GM18507 (cell line): ENCODE measurements at regions not wholly inside any gene's neighbourhood (a gene's known extent, or its start where the extent isn't known, plus 50 kb on each side); places are given as distances from the start of the nearest gene placed in this dataset.

ENCODE experiments used
- DNase-seq: peaks from one replicate; pipeline ENCODE4 v3.0.0; 2011; ENCODE audit warnings: low read depth; ENCODE audit not compliant: insufficient read length; ENCODE audit errors: extremely low spot score
- FAIRE-seq: peaks from 2 replicates; lab custom pipeline; 2011; peaks lifted over from hg19 to GRCh38; lab: Jason Lieb, UNC

DNA sequence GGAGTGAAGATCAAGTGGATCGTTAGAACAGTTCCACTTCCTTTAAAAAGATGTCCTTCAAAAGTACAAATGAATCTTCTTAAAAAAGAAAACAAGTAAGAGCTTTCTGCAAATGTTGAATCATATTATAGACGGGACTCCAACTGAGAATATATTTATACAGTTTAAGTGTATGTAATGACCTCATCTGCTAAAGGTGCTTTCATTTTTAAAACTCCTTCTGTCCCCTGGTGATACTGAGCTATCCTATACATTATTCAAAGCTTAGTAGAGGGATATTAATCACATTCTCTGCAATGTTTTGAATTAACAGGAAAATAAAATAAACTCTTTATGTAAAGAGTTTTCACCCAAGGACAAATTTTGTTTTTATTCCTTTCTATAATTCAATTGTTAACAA lies 420.7 kb upstream of the SLC8A1 start:
- FAIRE-seq: no peak
- no peak for DNase-seq

DNA sequence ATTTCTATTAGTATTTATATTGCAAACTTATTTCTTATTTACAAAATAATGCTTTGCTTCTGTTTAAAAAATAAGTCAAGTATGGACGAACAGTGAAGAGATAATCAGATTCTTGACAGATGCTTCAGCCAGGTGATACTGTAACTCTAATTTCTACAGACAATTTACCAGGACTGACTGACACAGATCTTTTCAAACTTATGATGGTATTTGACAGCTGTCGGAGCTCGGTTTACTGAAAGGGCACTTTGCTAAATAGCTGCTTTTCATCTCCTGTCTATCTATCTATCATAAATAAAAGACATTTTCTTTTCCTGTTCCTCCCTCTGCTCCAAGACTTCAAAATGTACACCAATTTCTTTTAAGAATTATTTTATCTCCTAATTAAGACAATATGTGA lies 422.5 kb upstream of the SLC8A1 start:
- DNase-seq (no peak), FAIRE-seq (no peak)

GRCh38 chr2:40877734-40878288 lies 425.9 kb upstream of the SLC8A1 start:
- DNase-seq: no peak
- FAIRE-seq: no peak

DNA sequence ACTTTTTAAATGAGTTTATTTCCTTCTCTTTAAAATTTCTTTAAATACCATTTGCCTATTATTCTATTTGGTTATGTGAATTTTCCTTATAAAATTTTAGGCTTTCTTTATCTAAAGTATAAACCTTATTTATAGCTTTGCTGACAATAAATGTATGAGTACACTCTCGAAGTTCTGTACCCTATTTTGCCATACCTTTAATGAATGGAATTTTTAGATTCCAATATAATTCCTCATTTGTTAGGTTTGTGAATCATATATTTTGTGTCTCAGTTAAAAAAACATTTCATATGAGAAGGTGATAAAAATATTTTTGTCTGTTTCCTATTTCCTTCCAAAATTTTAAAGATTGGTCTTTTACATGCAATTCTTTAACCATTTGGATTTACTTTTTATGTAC lies 427.4 kb upstream of the SLC8A1 start:
- FAIRE-seq (no peak), DNase-seq (no peak)

GRCh38 chr2:40886100-40886499 lies 434.2 kb upstream of the SLC8A1 start:
- no peak for DNase-seq

DNA sequence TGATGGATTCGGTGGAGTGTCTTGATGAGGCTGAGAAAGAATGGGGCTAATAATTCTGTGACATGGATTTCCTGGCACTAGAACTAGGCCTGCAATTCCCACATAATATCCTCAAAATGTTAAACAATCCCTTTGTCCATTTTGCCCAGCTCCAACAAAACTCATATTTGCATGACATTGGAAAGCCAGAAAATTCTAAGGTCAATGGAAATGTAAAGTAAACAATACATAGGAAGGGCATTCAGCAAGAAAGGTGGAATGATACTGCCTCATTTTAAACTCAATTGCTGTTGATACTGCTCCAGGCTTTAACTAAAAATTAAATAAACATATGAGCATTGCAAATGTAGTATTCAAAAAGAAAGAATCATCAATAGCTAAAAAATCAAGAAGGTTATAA lies 434.8 kb upstream of the SLC8A1 start:
- FAIRE-seq: no peak
- no peak for DNase-seq

More at GRCh38 chr2:40886100-40886499, 434.2 kb upstream of the SLC8A1 start:
- FAIRE-seq: no peak

DNA sequence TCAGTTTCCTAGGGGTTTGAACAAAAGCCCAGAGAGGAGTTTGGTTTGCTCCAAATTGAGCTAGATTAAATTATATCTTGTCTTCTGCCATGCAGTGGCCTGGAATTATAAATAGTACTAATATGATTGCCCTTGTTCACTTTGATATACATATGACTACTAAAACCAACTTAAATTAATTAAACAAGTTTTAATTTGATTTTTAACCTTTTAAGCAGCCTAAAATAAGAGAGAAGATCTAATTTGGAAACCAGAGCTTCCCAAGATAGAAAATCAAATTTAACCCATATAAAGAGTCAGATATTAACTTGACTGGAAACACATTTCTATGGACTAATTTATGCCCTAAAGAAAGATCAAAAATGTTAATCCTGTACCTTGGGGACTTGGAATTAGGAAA lies 444.5 kb upstream of the SLC8A1 start:
- FAIRE-seq (no peak), DNase-seq (no peak)

DNA sequence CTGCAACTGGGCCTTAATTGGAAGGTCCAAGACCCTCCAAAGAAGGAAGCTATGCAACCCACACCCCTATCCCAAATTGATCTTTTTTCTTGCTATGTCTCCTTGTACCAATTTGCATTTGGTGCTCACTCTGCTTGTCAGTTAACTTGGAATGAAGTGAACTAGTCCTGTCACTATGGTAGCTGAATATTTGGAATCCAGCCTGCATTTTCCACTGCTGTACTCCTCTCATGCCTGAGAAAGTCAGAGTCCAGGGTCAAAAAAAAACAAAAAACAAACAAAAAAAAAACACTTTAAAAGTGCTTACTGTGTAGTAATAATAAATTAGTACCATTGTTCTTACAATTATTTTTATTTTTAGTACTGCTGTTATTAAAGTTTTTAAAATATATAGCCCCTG lies 462.8 kb upstream of the SLC8A1 start:
- FAIRE-seq: no peak
- DNase-seq: no peak

DNA sequence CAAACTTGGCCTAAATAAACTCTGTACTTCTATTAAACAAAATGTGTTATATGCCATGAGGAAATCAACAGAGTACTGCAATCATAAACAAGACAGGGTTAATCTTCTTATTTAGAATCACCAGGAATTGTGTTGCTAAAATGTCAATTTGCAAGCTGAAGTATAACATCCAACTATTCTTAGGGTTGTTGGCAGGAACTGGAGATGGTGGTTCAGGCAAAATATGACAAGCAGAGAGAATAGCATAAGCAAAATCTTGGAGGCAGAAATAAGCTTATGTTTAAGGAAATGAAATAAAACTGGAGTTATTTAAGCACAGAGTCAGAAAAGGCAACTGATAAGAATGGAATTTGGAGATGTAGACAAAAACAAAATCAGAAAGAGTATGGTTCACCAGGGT lies 463.8 kb upstream of the SLC8A1 start:
- no peak for DNase-seq
- FAIRE-seq: no peak

GRCh38 chr2:40935349-40935748 lies 483.5 kb upstream of the SLC8A1 start:
- no peak for FAIRE-seq
- DNase-seq: no peak

GRCh38 chr2:40937284-40937683 lies 485.4 kb upstream of the SLC8A1 start:
- no peak for FAIRE-seq
- no peak for DNase-seq

GRCh38 chr2:40953341-40953740 lies 501.5 kb upstream of the SLC8A1 start:
- FAIRE-seq (no peak), DNase-seq (no peak)

- DNase-seq: no peak
- FAIRE-seq: no peak
These were observed 503.2 kb upstream of the SLC8A1 start for GRCh38 chr2:40955042-40955441.

DNA sequence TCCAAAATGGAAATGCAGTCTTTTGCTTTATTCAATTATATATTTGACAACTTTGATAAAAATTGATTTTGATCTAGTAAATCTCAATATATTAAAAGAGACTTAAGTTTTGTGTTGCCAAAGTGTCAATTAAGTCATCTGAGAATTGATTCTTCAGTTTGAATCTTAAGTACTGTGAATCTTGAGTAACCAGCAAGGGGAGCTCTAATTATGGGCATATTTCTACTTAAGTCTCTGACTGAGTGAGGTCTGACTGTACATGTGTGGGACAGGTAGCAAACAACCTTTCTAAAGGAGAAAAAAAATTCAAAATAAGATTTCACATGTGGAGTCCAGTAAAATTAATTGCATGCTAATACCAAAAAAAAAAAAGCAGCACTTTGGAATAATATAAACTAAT lies 503.7 kb upstream of the SLC8A1 start:
- no peak for DNase-seq
- FAIRE-seq: no peak

DNA sequence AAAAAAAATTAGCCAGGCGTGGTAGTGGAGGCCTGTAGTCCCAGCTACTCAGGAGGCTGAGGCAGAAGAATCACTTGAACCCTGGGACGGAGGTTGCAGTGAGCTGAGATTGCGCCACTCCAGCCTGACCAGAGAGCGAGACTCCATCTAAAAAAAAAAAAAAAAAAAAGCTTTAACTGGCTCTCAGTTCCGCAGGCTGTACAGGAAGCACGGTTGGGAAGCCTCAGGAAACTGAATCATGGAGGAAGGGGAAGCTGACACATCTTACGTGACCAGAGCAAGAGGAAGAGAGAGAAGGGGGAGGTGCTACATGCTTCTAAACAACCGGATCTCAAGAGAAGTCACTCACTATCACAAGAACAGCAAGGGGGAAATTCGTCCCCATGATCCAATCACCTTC lies 505.6 kb upstream of the SLC8A1 start:
- no peak for FAIRE-seq
- no peak for DNase-seq

DNA sequence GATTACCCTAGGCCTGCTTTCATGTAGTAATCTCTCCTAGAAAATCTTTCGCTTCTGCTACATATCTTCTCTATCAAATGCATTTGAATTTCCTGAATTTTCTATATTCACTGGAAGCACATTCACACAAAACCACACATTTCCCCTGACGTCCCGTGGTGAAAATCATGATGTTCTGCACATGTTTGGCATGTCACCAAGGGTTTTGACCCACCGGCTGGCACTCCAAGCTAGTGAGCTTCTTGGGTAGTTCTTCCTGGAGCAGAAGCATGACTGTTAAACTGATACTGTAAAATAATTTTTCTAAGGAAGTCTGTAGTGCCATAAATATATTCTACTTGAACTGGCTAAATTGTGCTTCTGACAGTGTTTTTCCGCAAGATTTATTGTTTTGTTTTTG lies 510.1 kb upstream of the SLC8A1 start:
- no peak for FAIRE-seq
- no peak for DNase-seq

DNA sequence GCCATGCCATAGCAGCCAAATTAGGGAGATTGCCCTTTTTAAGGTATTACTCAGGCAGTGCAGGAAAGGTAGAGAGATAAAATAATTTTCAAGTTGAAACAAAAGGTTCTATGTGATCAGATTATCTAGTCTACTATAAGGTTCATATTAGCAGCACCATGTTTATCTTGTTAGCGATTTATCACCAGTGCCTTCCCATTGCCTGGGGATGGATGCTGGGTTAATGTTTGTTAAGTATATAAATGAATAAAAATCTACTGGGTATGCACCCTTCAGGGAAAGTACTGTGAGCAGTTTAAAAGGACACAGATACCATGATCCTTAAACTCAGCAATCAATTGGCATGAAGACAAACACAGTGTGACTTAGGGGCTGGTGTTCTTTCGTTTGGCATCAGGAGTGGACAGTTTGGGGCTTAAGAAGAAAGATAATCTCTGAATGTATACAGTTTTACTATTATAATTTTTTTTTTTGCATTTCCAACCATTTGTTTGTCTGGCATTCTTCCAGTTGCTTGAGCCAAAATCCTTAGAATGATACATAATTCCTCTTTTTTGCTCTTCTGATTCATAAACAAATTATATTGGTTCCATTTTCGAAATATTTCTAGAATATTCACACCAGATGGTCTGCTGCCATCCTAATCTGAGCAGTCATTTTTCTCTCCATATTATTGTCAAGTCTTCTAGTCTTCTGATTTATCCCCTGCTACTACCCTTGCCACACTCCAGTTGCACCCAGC lies 512.8 kb upstream of the SLC8A1 start:
- FAIRE-seq (no peak), DNase-seq (no peak)

DNA sequence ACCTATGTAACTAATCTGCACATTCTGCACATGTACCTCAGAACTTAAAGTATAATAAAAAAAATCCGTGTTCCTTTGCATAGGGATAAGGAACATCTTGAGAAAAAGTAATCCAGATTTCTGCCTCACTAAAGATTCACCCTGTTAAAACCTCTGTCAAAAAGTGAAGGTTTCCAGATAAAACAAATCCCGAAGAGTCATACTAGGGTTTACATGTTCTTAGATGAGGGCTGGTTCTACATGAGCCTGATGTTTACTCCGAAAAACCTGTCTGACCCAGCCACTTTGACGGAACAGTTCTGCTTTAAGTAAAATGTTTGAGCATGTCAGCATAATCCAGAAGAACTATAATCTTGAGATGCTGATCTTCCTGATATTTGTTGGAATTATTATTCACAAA lies 515.6 kb upstream of the SLC8A1 start:
- DNase-seq (no peak), FAIRE-seq (no peak)

GRCh38 chr2:40975151-40975550 lies 523.3 kb upstream of the SLC8A1 start:
- no peak for FAIRE-seq
- no peak for DNase-seq

DNA sequence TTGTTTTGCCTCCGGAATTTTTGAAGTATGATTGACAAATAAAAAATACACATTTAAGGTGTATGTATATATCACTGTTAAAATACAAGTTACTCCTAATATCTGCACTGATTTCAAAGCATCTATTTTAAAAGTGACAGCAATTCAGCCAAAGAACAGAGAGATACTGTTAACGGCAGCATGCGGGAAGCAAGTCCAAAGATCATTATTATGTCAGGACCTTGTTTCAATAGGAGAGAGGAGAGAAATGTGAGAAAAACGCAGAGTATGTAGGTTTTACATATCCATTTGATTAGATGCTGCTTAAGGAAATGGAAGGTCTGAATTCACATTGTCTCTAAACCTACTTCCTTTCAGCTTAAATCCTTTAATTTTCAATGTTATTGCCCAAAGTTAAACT lies 545.5 kb upstream of the SLC8A1 start:
- FAIRE-seq: no peak
- DNase-seq: no peak

GRCh38 chr2:41000374-41000773 lies 548.5 kb upstream of the SLC8A1 start:
- no peak for DNase-seq
- FAIRE-seq: no peak

- FAIRE-seq (no peak), DNase-seq (no peak)
These were observed 549.0 kb upstream of the SLC8A1 start for GRCh38 chr2:41000906-41001305.
